ENCODE measurements at regions not wholly inside any gene's neighbourhood (a gene's known extent, or its start where the extent isn't known, plus 50 kb on each side); places are given as distances from the start of the nearest gene placed in this dataset.

DNA sequence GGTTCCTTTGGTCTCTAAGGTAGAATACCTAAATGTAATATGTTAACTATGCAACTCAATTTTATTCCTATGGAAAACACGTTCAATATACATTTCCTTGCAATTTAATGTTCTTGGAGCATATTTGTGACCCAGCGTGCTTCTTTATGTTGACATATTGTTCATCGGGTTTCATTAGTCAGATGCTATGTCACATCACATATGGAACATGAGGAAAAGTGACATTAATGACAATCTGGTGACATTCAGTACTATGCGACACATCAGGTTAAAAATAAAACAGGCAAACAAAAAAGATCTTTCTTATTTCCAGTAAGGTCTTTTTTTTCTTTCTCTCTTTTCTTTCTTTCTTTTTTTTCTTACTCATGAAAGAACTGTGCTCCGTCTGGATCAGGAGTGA is 135.6 kb upstream of the SMIM21 start:
- DNase-seq, result no peak

DNA sequence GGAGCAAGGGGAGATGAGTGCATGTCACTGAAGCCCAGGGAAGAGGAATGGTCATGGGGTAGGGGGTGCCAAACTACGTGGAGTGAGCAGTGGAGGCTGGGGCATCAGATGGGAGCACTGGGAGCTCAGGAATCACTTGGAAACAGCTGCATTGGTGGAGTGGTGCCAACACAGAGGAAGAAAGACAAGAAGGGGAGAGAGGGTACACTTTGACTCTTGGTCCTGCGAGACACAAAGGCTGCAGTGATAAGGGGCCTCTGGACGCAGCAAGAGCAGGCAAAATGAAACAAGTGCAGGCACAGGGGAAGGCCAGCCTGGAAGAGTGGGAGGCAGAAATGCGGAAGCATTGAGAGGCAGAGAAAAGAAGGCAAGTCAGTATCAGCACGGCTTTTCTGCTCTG is 134.7 kb upstream of the SMIM21 start:
- no peak for DNase-seq

DNA sequence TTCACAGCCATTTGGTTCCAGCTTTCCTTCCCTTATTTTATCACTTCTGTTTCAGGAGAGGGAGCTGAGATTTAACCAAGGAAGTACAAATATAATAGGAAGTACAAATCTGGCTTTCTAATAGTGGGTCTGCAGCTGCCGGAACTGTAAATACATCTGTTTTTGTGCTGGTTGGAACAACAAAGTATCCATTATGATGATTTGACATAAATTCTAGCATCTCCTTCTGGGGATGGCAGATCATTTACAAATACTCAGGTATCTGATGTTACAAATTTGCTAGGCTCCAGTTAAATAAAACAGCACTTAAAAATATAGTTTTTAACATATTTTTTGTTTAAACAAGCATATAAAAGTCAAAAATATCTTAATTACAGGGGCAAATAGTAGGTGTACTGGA is 131.3 kb upstream of the SMIM21 start:
- no peak for DNase-seq

DNA sequence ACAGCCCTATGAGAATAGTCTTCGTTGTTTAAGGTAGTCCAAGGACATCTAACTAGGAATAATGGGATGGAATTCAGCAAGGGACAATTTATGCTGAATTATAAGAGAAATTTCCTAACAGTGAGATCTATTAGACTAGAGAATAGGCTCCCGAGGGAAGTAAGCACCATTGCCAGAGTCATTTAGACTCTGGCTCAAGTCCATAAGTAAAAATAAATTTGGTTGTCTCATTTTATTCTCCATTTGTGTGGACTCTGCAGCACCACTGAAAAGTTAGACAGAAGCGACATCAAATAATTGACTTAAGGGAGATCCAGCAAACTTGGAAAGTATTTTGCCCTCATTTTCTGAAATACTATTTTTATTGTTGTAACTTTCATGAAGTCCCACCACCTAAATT is 129.3 kb upstream of the SMIM21 start:
- DNase-seq, result no peak

DNA sequence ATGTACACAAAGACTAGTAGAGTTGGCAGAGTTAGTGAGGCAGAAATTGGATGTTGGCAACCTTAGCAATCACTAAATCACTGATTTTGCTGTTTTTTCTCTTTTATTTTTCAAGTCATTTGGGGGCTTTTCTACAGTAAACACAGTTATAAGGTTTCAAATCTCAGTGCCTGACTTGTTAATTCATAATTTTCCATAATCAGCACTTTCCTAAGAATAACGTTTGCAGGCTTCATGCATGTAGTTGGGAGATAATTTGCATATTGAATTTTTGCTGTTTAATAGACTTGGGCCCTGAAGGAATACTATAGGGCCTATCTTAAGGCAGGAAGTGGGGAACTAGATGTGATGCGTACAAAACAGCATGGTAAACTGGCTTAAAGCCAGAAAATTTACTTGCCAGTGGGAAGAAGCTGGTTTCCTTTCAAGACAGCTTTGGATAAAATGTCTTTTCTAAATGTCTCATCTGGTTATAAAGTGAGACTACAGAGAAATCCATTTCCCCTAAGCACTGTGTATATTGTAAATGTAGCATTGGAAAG is 127.2 kb upstream of the SMIM21 start:
- DNase-seq, result no peak

DNA sequence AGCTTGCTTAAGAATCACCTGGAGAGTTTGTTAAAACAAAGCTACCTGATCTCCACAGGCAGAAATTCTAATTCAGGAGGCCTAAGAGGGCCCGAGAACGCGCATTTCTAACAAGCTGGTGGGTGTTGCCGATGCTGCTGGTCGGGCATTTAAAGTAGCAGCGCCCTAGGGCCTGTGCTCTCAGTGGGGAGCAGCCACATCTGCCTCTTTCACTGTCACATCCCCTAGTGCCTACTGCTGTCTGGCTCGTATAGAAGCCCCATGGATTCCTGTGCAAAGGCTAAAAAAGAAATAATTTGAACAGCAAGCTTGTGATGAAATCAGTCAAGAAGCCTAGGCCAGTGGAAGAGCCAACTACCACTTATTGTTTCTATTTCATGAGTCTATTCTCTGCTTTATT is 126.7 kb upstream of the SMIM21 start:
- DNase-seq, result no peak

DNA sequence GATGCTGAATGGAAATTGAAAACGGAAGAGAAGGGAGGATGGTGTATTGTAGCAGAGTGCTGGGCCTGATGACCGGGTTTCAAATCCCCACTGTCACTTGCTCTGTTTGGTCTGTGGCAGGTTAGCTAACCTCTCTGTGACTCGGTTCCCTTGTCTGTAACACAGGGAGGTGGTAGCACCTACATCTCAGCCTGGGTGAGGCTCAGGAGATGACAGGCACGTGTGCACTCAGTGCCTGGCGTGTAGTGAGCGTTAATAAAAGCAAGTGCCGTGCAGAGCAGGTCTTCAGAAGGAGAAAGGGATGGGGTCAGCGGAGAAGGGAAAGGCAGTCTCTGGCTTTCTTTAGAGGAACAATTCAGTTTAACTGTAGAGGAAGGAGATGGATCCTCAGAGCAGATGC is 125.5 kb upstream of the SMIM21 start:
- DNase-seq, result no peak

DNA sequence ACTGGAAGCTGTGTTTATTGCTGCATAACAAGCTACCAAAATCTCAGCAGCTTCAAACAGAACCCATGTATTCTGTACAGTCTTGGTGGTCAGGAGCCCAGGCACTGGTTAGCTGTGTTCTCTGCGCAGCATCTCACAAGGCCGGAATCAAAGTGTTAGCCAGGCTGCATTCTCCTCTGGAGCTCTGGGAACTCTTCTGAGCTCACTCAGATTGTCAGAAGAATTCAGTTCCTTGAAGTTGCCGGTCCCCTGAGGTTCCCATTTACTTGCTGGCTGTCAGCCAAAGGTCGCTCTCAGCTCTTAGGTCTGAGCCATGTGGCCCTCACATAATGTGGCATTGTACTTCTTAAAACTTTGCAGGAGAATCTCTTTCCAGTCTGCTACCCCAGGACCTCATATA is 123.6 kb upstream of the SMIM21 start:
- DNase-seq, result no peak

DNA sequence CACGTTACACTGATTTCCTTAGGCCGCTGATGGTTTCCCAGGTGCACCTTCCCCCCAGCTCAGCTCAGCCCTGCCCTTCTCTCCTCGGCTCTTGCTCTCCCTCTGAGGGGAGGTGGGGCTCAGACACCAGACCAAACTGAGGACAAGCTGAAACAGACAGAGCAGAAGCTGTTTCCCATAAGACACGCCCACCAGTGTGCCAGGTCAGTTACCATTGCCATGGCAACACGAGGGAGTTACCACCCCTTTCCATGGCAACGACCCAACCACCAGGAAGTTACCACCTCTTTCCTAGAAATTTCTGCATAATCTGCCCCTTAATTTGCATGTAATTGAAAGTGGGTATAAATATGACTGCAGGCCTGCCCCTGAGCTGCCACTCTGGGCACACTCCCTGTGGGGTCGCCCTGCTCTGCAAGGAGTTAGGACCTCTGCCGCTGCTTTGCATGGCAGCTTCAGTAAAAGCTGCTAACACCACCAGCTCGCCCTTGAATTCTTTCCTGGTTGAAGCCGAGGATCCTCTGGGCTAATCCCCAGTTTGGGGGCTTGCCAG is 120.9 kb upstream of the SMIM21 start:
- no peak for DNase-seq

DNA sequence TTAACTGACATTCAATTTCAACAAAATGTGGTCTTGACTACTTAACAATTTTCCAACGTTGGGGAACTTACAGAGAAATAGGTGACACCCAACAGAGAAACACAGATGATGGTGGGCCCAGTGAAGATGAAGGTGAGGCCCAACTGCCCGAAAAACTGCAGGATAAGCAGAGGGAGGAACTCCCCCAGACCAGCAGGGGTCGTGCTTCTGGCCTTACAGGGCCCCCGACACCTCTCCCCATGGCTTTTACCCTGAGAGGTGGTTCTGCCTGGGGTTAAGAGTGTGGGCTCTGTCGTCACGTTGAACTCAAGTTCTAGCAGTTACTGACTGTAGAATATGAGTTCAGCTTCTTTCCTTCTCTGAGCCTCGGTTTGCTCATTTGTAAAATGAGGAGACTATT is 119.5 kb upstream of the SMIM21 start:
- no peak for DNase-seq

DNA sequence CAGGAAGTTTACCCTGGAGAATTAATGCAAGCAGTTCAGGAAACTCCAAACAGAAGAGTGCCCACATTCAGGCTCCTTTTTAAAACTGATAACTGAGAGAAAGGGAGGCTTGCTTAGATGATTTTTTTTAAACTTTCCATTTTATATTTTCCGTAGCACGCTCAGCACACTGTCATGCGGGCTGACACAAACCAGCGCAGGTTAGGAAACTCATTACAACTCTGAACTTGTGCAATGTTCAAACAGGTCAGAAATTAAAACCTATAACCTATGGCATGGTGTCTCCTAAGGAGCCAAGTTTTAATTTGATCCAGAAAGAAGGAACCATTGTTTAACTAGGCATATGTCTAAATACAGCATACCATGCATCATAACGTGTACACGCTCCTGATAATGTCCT is 117.7 kb upstream of the SMIM21 start:
- no peak for DNase-seq

DNA sequence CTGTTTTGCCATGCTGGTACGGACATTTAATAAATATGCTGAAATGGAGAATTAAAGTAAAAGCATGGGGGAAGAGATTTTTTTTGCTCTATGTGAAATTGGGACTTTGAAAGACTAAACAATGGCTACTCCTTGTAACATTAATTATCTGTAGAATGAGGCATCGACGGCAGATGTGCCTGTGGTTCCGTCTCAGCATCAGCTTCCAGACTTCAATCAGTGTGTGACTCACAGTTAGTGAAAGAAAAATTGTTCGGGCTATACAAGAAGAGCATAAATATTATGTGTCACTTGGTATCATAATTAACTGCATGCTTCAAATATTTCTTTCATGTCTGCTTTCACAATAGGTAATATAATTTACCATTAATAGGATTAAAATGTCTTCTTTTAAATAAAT is 117.0 kb upstream of the SMIM21 start:
- DNase-seq, result no peak

DNA sequence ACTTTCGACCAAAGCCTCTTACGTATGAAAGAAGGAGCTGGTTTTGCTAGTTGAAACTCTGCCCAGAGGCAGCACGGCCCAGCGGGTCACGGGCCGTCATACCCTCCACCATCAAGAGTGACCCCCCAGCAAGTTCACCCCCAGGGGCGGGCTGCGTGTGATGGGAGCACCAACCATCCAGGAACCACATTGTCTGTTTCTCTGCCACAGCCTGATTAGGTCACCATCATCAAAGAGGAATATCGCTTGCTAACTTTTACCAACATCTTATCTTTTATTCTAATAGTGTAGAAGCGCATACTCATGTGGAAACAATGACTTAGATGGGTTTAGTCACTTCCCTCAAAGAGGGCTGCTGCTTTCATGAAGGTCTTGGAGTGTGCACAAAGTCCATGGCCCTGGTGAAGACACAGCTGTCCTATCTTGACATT is 116.6 kb upstream of the SMIM21 start:
- DNase-seq, result no peak

DNA sequence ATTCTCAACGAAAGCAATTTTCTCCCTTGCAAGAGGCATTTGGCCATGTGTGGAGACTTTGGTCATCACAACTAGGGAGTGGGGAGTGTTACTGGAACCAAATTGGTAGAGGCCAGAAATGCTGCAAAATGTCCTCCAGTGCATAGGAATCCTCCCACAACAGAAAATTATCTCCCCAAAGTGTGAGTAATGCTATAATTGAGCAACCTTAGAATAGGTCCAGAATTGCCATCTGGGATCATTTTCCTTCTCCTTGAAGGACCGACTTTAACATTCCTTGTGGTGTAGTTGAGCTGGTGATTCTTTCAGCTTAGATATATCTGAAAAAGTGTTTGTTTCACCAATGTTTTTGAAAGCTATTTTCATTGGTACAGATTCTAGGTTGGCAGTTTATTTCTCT is 111.2 kb upstream of the SMIM21 start:
- DNase-seq, result no peak

DNA sequence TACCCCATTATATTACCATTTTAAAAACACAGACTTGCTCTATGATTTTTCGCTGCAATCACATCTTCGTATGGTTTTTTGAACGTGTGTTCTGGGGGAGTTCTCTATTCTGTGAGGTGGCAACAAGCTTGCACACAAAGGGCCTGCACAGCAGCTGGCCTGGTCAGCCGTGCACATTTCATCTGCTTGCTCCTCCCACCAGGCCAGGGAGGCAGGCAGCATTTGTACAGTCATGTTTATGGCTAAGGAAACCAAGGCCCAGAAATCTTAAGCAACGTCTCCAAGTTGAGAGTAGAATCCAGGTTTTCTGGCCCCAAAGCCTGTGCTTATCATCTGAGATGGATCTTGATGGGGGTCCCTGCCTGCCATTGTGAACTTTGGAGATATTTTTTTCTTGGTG is 106.4 kb upstream of the SMIM21 start:
- DNase-seq, result no peak

DNA sequence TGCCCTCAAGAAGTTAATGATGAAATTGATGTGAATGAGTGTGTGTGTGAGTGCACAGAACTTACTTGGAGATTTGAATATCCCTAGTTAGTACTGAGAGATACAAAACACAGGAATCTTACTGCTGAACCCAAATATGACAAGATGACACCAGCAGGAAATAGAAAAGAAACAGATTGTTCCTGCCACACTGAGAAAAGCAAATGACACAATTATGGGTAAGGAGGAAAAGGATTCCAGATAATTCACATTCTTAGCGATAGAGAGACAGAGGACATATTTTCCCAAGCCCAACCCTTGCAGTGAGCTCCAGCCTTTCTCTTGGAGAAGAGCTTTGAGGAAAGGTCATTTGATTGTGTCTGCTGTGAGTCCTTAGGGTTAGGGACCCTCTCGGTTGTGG is 105.7 kb upstream of the SMIM21 start:
- DNase-seq, result no peak

DNA sequence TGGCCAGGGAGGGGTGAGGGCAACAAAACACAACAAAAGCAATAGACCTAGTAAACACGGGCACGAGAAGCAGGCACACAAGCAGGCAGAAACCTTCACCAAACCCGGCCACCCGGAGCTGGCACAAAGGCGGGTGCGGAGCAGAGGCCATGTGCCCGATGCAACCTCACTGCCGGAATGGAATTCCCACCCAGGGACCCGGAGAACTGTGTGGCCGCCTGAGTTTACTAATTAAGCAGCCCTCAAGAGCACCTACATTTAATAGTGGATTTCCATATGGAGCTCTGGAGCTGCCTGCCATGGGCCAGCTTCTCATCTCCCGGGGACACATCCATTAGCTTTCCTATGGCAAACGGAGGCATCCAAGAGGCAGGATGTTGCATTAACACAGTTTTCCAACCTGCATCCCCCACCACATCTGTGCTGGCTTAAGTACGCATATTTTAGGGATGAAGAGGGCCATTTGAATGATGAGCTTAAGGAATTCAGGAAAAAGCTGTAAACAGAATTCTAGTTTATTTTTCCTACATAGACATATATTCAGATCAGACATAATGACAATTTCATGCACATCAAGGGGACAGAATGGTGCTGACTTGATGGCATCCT is 104.5 kb upstream of the SMIM21 start:
- DNase-seq, result no peak

DNA sequence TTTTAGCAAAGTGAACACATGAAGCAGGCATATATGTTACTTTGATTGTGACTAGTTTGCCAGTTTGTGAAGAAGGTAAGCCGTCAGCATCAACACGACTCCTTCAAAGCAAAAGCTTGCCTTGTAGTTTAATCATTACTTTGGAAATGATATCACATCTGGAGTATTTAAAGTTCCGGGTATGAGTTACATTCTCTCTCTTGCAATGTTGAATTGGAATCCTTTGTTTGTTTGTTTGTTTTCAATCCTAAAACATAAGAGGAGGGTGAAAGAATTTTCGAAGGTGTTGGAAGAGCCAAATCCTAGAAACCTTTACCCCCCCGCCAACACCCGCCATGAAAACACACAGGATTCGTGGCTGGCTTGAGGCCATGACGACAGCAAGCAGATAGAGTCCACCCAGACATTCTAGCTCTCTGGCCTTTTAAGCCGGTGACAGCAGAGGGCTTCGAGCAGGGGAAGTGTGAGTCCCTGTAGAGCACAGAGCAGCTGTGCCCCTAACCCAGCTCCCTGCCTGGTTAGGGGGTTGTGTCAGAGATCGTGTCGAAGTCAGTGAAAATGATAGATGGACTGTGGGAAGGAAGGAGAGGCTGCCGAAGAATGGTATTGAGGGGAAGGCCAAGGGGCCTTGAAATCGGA is 103.8 kb upstream of the SMIM21 start:
- DNase-seq, result no peak

DNA sequence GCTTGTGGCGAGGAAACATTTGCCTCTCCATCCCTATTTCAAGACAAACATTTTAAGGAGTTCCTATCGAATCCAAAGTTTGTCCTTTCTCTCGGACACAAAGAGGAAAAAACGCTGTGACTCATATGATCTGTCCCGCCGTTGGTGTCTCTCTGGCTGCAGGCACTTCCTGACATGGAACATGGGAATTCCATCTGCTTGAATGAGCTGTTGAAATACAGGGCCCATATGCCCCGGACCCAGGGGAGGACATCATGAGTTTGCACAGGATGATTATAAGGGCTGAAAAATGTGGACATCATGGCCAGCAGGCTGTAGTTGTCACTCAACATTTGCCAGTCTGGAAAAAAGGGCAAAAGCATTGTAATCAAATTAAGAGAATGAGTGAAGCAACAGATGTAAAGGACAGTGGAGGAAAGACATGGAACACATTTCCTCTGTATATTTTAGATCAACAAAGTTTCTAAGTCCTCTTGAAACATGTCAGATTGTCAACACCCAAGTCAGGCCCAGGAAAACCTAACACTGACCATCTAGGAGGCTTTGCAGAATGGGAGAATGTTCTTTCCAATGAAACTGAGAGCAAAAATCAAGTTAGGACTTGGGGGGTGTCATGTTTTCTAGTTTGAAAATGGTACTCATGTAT is 103.2 kb upstream of the SMIM21 start:
- DNase-seq, result no peak

DNA sequence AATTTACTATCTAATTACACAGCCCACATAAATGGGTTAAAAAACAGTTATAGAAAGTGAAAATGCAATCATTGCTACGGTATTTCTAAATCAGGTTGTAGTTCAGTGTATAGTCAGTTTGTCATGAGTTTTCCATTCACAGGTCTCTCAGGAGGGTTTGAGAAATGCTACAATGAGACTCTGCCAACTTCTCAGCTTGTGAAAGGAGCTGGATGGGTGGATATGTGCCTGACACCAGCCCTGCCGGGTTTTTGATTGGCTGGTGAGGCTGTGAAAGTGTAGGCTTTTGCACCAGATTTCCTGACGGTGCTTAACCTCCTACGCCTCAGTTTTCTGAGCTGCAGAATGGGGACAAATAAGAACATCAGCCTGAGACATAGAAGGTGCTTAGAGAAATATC is 102.6 kb upstream of the SMIM21 start:
- DNase-seq, result no peak

DNA sequence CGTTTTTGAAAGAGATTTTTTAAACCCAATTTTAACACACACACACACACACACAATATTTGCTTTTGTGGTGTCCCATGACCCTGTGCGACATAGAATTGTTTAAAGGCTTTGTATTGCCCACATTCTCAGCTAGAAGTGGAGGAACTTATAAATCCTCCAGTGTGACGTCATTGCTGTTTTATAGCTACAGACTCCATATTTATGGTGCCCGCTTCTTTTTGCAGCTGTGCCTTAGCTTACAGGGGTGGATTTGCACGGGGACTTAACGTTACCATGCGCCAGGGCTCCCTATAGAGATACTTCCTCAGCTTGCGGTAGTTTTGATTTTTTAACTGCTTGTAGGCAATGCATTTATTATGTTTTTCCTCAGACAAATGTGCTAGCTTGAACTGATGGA is 101.9 kb upstream of the SMIM21 start:
- DNase-seq, result no peak

DNA sequence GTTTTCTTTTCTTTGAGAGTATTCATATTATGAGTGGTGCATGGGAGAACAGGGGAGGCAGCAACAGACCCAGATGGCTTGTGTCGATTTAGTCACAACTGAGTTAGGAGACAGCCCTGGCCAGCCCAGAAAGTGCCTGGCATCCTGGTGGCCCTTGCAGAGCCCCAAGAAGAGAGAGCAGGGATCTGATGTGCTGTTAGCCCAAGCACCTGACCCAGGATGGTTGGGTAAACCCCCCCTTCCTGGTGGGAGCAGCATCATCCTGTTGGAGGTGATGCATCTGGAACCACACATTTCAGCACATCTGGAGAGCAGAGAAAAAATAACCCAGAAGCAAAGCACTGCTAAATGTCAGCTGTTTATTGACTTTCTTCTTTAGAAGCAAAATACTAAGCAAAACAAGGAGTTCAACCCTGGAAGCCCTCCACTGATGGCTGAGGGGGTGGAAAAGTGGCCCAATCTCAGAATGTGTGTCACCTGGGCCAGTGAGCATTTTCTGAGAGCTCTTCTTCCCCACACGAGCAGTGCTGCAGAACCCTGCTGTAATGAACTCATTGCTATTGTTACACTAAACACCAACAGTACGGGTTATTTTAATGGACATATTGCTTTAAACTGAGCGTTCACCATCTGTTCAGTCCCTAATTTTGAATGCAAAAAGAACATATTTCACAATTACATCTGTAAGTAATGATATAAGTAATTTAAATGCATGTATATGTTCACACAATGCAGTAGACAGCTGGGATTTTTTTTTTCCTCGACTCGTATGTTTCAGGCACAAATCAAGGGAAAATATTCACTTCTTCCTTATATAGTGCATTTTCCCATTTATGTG is 100.6 kb upstream of the SMIM21 start:
- DNase-seq, result no peak

DNA sequence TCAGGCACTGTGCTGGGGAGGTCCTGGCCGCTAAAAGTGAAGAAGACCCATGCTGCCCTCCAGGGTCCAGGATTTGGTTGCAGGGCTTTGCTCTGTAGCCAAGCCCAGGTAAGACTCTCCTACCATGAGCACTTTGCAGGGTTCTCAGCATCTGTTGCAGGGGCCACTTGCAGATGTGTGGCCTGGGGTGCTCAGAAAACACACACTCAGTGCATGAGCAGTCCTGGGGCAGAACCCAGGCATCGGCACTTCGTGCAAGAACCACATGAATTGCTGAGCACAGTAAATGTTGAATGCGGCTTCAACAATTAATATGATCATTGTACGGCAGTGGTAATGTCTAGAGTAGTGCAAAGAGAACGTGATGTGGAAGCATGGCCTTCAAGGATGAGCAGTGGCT is 98.5 kb upstream of the SMIM21 start:
- no peak for DNase-seq

Measured in stimulated activated CD4-positive, alpha-beta T cell treated with anti-CD3 and anti-CD28 coated beads, Interleukin-4, amount 100 ng/mL, for 1 hour (primary cell).